HEK293 (cell line): ENCODE measurements at regions not wholly inside any gene's neighbourhood (a gene's known extent, or its start where the extent isn't known, plus 50 kb on each side); places are given as distances from the start of the nearest gene placed in this dataset.

Experiments used
- GFI1B ChIP-seq: fragments of 450-650 bp; formaldehyde crosslinking; IDR thresholded peaks from 2 replicates; pipeline ENCODE4 v1.5.1; 2016; ENCODE audit warnings: missing biosample characterization, missing genetic modification characterization
- HIC1 ChIP-seq: fragments of 450-650 bp; formaldehyde crosslinking; IDR thresholded peaks from 2 replicates; pipeline ENCODE4 v1.5.1; 2016; ENCODE audit warnings: missing biosample characterization, missing genetic modification characterization
- IKZF3 ChIP-seq: fragments of 450-650 bp; IDR thresholded peaks from 2 replicates; pipeline ENCODE4 v1.5.0; 2018; ENCODE audit warnings: missing biosample characterization, mild to moderate bottlenecking, missing genetic modification characterization, moderate library complexity
- INSM2 ChIP-seq: fragments of 450-650 bp; formaldehyde crosslinking; IDR thresholded peaks from 2 replicates; pipeline ENCODE4 v1.5.1; 2016; ENCODE audit warnings: missing biosample characterization, missing genetic modification characterization
- KLF1 ChIP-seq: fragments of 450-650 bp; formaldehyde crosslinking; IDR thresholded peaks from 2 replicates; pipeline ENCODE4 v1.5.1; 2016; ENCODE audit warnings: missing biosample characterization, missing genetic modification characterization
- SCRT2 ChIP-seq: fragments of 450-650 bp; formaldehyde crosslinking; IDR thresholded peaks from 2 replicates; pipeline ENCODE4 v1.5.1; 2016; ENCODE audit warnings: missing biosample characterization, missing genetic modification characterization
- SETDB1 ChIP-seq: IDR thresholded peaks from one replicate; pipeline ENCODE4 v1.6.1; 2017; ENCODE audit warnings: mild to moderate bottlenecking, low read length, moderate library complexity, mixed read lengths; ENCODE audit not compliant: insufficient read length
- SP3 ChIP-seq: fragments of 450-650 bp; formaldehyde crosslinking; IDR thresholded peaks from 2 replicates; pipeline ENCODE4 v1.5.1; 2016; ENCODE audit warnings: missing biosample characterization, missing genetic modification characterization
- TRIM28 ChIP-seq: IDR thresholded peaks from 2 replicates; pipeline ENCODE4 v1.6.1; 2011; ENCODE audit warnings: low read length, control low read depth, borderline replicate concordance
- ZBTB1 ChIP-seq: fragments of 450-650 bp; formaldehyde crosslinking; IDR thresholded peaks from 2 replicates; pipeline ENCODE4 v1.5.1; 2016; ENCODE audit warnings: missing biosample characterization, missing genetic modification characterization
- ZFP3 ChIP-seq: fragments of 450-650 bp; formaldehyde crosslinking; IDR thresholded peaks from 2 replicates; pipeline ENCODE4 v1.5.1; 2016; ENCODE audit warnings: low read depth, missing biosample characterization, missing genetic modification characterization
- ZFP41 ChIP-seq: fragments of 450-650 bp; formaldehyde crosslinking; IDR thresholded peaks from 2 replicates; pipeline ENCODE4 v1.5.1; 2016; ENCODE audit warnings: missing biosample characterization, missing genetic modification characterization, borderline replicate concordance
- ZNF138 ChIP-seq: fragments of 450-650 bp; formaldehyde crosslinking; IDR thresholded peaks from 2 replicates; pipeline ENCODE4 v1.5.1; 2016; ENCODE audit warnings: missing biosample characterization, missing genetic modification characterization, borderline replicate concordance
- ZNF184 ChIP-seq: fragments of 450-650 bp; IDR thresholded peaks from 2 replicates; pipeline ENCODE4 v1.5.1; 2018; ENCODE audit warnings: missing biosample characterization, mild to moderate bottlenecking, missing genetic modification characterization
- ZNF19 ChIP-seq: fragments of 450-650 bp; formaldehyde crosslinking; IDR thresholded peaks from 2 replicates; pipeline ENCODE4; 2016; ENCODE audit warnings: missing biosample characterization, missing genetic modification characterization, low read depth
- ZNF280C ChIP-seq: fragments of 450-650 bp; formaldehyde crosslinking; IDR thresholded peaks from 2 replicates; pipeline ENCODE4 v1.5.1; 2016; ENCODE audit warnings: missing biosample characterization, missing genetic modification characterization
- ZNF341 ChIP-seq: fragments of 450-650 bp; formaldehyde crosslinking; IDR thresholded peaks from 2 replicates; pipeline ENCODE4; 2016; ENCODE audit warnings: low read depth, missing biosample characterization, missing genetic modification characterization
- ZNF350 ChIP-seq: fragments of 450-650 bp; formaldehyde crosslinking; IDR thresholded peaks from 2 replicates; pipeline ENCODE4 v1.5.0; 2017; ENCODE audit warnings: missing biosample characterization, mild to moderate bottlenecking, missing genetic modification characterization
- ZNF362 ChIP-seq: fragments of 450-650 bp; formaldehyde crosslinking; IDR thresholded peaks from 2 replicates; pipeline ENCODE4 v1.5.1; 2016; ENCODE audit warnings: missing biosample characterization, missing genetic modification characterization
- ZSCAN23 ChIP-seq: fragments of 450-650 bp; formaldehyde crosslinking; IDR thresholded peaks from 2 replicates; pipeline ENCODE4 v1.5.1; 2016; ENCODE audit warnings: missing biosample characterization, missing genetic modification characterization
- TF ChIP-seq, protein P1 (sequence below): fragments of 450-650 bp; formaldehyde crosslinking; optimal IDR thresholded peaks from 2 replicates; pipeline ENCODE3; 2016; ENCODE audit warnings: missing biosample characterization, mild to moderate bottlenecking, missing genetic modification characterization
- TF ChIP-seq, protein P2 (sequence below): fragments of 450-650 bp; formaldehyde crosslinking; IDR thresholded peaks from 2 replicates; pipeline ENCODE4 v1.5.1; 2016; ENCODE audit warnings: missing biosample characterization, missing genetic modification characterization
- TF ChIP-seq, protein P3 (sequence below): fragments of 450-650 bp; formaldehyde crosslinking; IDR thresholded peaks from 2 replicates; pipeline ENCODE4 v1.5.1; 2016; ENCODE audit warnings: missing biosample characterization, missing genetic modification characterization
- TF ChIP-seq, protein P4 (sequence below): fragments of 450-650 bp; formaldehyde crosslinking; IDR thresholded peaks from 2 replicates; pipeline ENCODE4 v1.5.1; 2017; ENCODE audit warnings: missing biosample characterization, mild to moderate bottlenecking, missing genetic modification characterization, moderate library complexity

GRCh38 chr6:27129095-27129815 lies 118.2 kb upstream of the PRSS16 start (continued):
- TF ChIP-seq, protein P1, sequence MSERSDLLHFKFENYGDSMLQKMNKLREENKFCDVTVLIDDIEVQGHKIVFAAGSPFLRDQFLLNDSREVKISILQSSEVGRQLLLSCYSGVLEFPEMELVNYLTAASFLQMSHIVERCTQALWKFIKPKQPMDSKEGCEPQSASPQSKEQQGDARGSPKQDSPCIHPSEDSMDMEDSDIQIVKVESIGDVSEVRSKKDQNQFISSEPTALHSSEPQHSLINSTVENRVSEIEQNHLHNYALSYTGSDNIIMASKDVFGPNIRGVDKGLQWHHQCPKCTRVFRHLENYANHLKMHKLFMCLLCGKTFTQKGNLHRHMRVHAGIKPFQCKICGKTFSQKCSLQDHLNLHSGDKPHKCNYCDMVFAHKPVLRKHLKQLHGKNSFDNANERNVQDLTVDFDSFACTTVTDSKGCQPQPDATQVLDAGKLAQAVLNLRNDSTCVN (tag by site-specific recombination): no peak
- TF ChIP-seq, protein P2, sequence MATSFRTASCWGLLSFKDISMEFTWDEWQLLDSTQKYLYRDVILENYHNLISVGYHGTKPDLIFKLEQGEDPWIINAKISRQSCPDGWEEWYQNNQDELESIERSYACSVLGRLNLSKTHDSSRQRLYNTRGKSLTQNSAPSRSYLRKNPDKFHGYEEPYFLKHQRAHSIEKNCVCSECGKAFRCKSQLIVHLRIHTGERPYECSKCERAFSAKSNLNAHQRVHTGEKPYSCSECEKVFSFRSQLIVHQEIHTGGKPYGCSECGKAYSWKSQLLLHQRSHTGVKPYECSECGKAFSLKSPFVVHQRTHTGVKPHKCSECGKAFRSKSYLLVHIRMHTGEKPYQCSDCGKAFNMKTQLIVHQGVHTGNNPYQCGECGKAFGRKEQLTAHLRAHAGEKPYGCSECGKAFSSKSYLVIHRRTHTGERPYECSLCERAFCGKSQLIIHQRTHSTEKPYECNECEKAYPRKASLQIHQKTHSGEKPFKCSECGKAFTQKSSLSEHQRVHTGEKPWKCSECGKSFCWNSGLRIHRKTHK: no peak
- TF ChIP-seq SP3 (tag by site-specific recombination): no peak
- no peak for TF ChIP-seq ZNF341 (tag by site-specific recombination)
- TF ChIP-seq HIC1: no peak
- TF ChIP-seq TRIM28: peak; percentile 43; the same call in 1 of the 2 replicates
- TF ChIP-seq ZBTB1: no peak
- TF ChIP-seq, protein P3, sequence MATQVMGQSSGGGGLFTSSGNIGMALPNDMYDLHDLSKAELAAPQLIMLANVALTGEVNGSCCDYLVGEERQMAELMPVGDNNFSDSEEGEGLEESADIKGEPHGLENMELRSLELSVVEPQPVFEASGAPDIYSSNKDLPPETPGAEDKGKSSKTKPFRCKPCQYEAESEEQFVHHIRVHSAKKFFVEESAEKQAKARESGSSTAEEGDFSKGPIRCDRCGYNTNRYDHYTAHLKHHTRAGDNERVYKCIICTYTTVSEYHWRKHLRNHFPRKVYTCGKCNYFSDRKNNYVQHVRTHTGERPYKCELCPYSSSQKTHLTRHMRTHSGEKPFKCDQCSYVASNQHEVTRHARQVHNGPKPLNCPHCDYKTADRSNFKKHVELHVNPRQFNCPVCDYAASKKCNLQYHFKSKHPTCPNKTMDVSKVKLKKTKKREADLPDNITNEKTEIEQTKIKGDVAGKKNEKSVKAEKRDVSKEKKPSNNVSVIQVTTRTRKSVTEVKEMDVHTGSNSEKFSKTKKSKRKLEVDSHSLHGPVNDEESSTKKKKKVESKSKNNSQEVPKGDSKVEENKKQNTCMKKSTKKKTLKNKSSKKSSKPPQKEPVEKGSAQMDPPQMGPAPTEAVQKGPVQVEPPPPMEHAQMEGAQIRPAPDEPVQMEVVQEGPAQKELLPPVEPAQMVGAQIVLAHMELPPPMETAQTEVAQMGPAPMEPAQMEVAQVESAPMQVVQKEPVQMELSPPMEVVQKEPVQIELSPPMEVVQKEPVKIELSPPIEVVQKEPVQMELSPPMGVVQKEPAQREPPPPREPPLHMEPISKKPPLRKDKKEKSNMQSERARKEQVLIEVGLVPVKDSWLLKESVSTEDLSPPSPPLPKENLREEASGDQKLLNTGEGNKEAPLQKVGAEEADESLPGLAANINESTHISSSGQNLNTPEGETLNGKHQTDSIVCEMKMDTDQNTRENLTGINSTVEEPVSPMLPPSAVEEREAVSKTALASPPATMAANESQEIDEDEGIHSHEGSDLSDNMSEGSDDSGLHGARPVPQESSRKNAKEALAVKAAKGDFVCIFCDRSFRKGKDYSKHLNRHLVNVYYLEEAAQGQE (tag by site-specific recombination): no peak
- TF ChIP-seq ZNF362 (tag by site-specific recombination): no peak
- TF ChIP-seq GFI1B (tag by site-specific recombination): peak; percentile 90
- TF ChIP-seq SETDB1: no peak
- TF ChIP-seq ZSCAN23 (tag by site-specific recombination): no peak
- no peak for TF ChIP-seq ZNF280C (tag by site-specific recombination)
- TF ChIP-seq IKZF3 (tag by site-specific recombination): peak; percentile 62; the same call in 1 of the 2 replicates
- TF ChIP-seq ZNF184 (tag by site-specific recombination): no peak
- TF ChIP-seq ZFP3 (tag by site-specific recombination): no peak
- TF ChIP-seq ZFP41 (tag by site-specific recombination): no peak
- TF ChIP-seq, protein P4, sequence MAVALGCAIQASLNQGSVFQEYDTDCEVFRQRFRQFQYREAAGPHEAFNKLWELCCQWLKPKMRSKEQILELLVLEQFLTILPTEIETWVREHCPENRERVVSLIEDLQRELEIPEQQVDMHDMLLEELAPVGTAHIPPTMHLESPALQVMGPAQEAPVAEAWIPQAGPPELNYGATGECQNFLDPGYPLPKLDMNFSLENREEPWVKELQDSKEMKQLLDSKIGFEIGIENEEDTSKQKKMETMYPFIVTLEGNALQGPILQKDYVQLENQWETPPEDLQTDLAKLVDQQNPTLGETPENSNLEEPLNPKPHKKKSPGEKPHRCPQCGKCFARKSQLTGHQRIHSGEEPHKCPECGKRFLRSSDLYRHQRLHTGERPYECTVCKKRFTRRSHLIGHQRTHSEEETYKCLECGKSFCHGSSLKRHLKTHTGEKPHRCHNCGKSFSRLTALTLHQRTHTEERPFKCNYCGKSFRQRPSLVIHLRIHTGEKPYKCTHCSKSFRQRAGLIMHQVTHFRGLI (tag by site-specific recombination): no peak
- TF ChIP-seq ZNF138: no peak
- no peak for TF ChIP-seq ZNF350 (tag by site-specific recombination)
- TF ChIP-seq SCRT2 (tag by site-specific recombination): no peak
- TF ChIP-seq ZNF19: no peak
- TF ChIP-seq INSM2: no peak
- no peak for TF ChIP-seq KLF1 (tag by site-specific recombination)
